Duodenal mucosa (tissue), 2 donors: ENCODE measurements at regions not wholly inside any gene's neighbourhood (a gene's known extent, or its start where the extent isn't known, plus 50 kb on each side); places are given as distances from the start of the nearest gene placed in this dataset.

Source experiments
- H3K27ac ChIP-seq: one replicate; pipeline ENCODE4 v1.7.0; 2013; ENCODE audit warnings: low read depth, low read length
- H3K27me3 ChIP-seq, 2 donors: one replicate each; pipeline ENCODE4 v1.7.0; 2013; ENCODE audit warnings: low read length in 2 of 2, control low read depth in 1 of 2; ENCODE audit not compliant: insufficient read depth in 2 of 2, control insufficient read depth in 1 of 2
- H3K36me3 ChIP-seq, 2 donors: one replicate each; pipeline ENCODE4 v1.7.0; 2013; ENCODE audit warnings: low read length in 2 of 2, control low read depth in 1 of 2; ENCODE audit not compliant: insufficient read depth in 2 of 2, control insufficient read depth in 1 of 2
- H3K4me1 ChIP-seq, 2 donors: one replicate each; pipeline ENCODE4 v1.7.0; 2013; ENCODE audit warnings: low read length in 2 of 2, control low read depth in 1 of 2; ENCODE audit not compliant: insufficient read depth in 2 of 2, control insufficient read depth in 1 of 2
- H3K4me3 ChIP-seq, 2 donors: one replicate each; pipeline ENCODE4 v1.7.0; 2013; ENCODE audit warnings: low read length in 2 of 2, low read depth in 1 of 2
- H3K9ac ChIP-seq, 2 donors: one replicate each; pipeline ENCODE4 v1.7.0; 2013; ENCODE audit warnings: low read length in 2 of 2, low read depth in 1 of 2
- H3K9me3 ChIP-seq, 2 donors: one replicate each; pipeline ENCODE4 v1.7.0; 2013; ENCODE audit warnings: low read length in 2 of 2, control low read depth in 1 of 2; ENCODE audit not compliant: control insufficient read depth in 1 of 2

- H3K4me1 ChIP-seq: no peaks in the 10 kb centered on the region
- no peaks in the 10 kb centered on the region for H3K36me3 ChIP-seq
- no peaks in the 10 kb centered on the region for H3K27me3 ChIP-seq
- H3K4me3 ChIP-seq: no peak overlapping the region
- H3K9me3 ChIP-seq: no peaks in the 10 kb centered on the region
- H3K9ac ChIP-seq: no peak overlapping the region
- H3K27ac ChIP-seq: no peak overlapping the region
Measured at GRCh38 chr3:87900061-87900460, 158.7 kb downstream of the CGGBP1 start.

GRCh38 chr3:87898971-87899370, 159.8 kb downstream of the CGGBP1 start:
- no peaks in the 10 kb centered on the region for H3K4me1 ChIP-seq
- H3K36me3 ChIP-seq: no peaks in the 10 kb centered on the region
- H3K9ac ChIP-seq: no peak overlapping the region
- H3K27me3 ChIP-seq: no peaks in the 10 kb centered on the region
- H3K9me3 ChIP-seq: no peaks in the 10 kb centered on the region
- no peak overlapping the region for H3K4me3 ChIP-seq
- no peak overlapping the region for H3K27ac ChIP-seq

- Histone ChIP-seq H3K9ac (no peak overlapping the region), H3K4me3 (no peak overlapping the region), H3K27ac (no peak overlapping the region), H3K36me3 (no peaks in the 10 kb centered on the region), H3K9me3 (no peaks in the 10 kb centered on the region), H3K27me3 (no peaks in the 10 kb centered on the region), H3K4me1 (no peaks in the 10 kb centered on the region)
Measured at GRCh38 chr3:87895983-87896382, 162.8 kb downstream of the CGGBP1 start.

DNA sequence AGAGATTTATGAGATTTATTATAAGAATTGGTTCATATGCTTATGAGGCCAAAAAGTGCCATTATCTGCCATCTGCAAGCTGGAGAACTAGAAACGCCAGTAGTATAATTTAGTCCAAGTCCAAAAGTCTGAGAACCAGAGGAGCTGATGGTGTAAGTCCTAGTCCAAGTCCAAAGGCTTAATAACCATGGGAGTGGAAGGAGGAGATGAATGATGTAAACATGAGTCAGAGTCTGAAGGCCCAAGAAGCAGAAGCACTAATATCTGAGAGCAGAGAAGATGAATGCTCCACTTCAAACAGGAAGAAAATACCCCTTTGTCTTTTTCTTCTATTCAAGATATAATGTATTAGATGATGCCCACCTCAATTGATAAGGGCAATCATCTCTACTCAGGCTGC, 185.7 kb downstream of the CGGBP1 start:
- Histone ChIP-seq H3K27me3 (no peaks in the 10 kb centered on the region), H3K9ac (no peak overlapping the region), H3K4me3 (no peak overlapping the region), H3K9me3 (peaks cover 0 to 4% of the 10 kb centered on the region in 2 donors), H3K27ac (no peak overlapping the region), H3K36me3 (no peaks in the 10 kb centered on the region), H3K4me1 (no peaks in the 10 kb centered on the region)

GRCh38 chr3:87867001-87867400, 191.8 kb downstream of the CGGBP1 start:
- H3K9ac ChIP-seq: no peak overlapping the region
- no peaks in the 10 kb centered on the region for H3K27me3 ChIP-seq
- H3K27ac ChIP-seq: no peak overlapping the region
- H3K9me3 ChIP-seq: peaks cover 0 to 3% of the 10 kb centered on the region in 2 donors
- H3K36me3 ChIP-seq: no peaks in the 10 kb centered on the region
- H3K4me3 ChIP-seq: no peak overlapping the region
- no peaks in the 10 kb centered on the region for H3K4me1 ChIP-seq

- no peak overlapping the region for H3K27ac ChIP-seq
- H3K27me3 ChIP-seq: no peaks in the 10 kb centered on the region
- H3K36me3 ChIP-seq: no peaks in the 10 kb centered on the region
- peaks cover 0 to 3% of the 10 kb centered on the region in 2 donors for H3K9me3 ChIP-seq
- no peak overlapping the region for H3K4me3 ChIP-seq
- no peak overlapping the region for H3K9ac ChIP-seq
- no peaks in the 10 kb centered on the region for H3K4me1 ChIP-seq
Measured at GRCh38 chr3:87856126-87856525, 202.7 kb downstream of the CGGBP1 start.

GRCh38 chr3:87855616-87856015, 203.2 kb downstream of the CGGBP1 start:
- Histone ChIP-seq H3K9ac (no peak overlapping the region), H3K36me3 (no peaks in the 10 kb centered on the region)

DNA sequence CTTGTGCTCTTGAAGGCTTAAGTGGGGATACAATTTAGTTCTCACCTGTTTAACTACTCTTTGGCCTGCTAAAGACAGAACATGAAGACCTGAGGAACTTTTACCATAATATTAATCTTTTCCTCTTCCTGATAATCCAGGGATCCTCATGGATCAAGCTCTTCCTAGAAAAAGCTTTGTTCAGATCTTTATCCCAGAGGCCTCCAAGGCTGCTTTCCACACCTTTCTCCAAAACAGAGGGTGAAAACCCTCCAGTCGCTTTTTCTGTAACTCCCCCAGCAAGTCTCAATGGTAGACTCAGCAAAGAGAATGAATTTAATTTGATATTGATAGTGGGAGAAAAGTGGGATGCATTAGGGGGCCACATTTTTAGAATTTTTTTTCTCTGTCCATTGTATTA, 203.6 kb downstream of the CGGBP1 start:
- Histone ChIP-seq H3K9me3 (peaks cover 0 to 3% of the 10 kb centered on the region in 2 donors), H3K27ac (no peak overlapping the region), H3K4me3 (no peak overlapping the region), H3K36me3 (no peaks in the 10 kb centered on the region), H3K9ac (no peak overlapping the region), H3K27me3 (no peaks in the 10 kb centered on the region), H3K4me1 (no peaks in the 10 kb centered on the region)

More at GRCh38 chr3:87855616-87856015, 203.2 kb downstream of the CGGBP1 start:
- H3K9me3 ChIP-seq: peaks cover 0 to 3% of the 10 kb centered on the region in 2 donors
- no peaks in the 10 kb centered on the region for H3K27me3 ChIP-seq
- no peak overlapping the region for H3K27ac ChIP-seq
- no peaks in the 10 kb centered on the region for H3K4me1 ChIP-seq
- H3K4me3 ChIP-seq: no peak overlapping the region

GRCh38 chr3:87848003-87848402, 210.8 kb downstream of the CGGBP1 start:
- Histone ChIP-seq H3K9ac (no peak overlapping the region), H3K9me3 (peaks cover 0 to 3% of the 10 kb centered on the region in 2 donors), H3K27me3 (no peaks in the 10 kb centered on the region), H3K27ac (no peak overlapping the region), H3K36me3 (no peaks in the 10 kb centered on the region), H3K4me1 (no peaks in the 10 kb centered on the region), H3K4me3 (no peak overlapping the region)

GRCh38 chr3:87837076-87837475, 221.7 kb downstream of the CGGBP1 start:
- no peak overlapping the region for H3K9ac ChIP-seq

DNA sequence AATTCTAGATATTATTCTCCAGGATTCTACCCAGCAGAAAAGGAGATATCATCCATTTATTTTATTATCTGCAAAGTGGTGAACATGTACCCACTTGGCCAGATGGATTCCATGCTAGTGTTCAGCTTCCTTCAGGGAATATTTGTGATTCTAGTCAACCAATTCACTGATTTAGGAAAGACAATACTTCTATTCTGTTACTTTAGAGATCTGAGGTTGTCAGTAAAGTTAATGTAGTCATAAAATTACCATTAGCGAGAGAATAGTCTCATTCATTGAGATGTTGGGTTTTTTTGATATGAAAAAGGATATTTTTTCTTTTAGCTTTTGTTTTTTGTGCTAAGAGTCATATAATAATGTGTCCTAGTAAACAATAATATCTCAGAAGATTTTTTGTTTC, 222.8 kb downstream of the CGGBP1 start:
- no peaks in the 10 kb centered on the region for H3K9me3 ChIP-seq
- no peak overlapping the region for H3K27ac ChIP-seq
- no peaks in the 10 kb centered on the region for H3K4me1 ChIP-seq
- H3K9ac ChIP-seq: no peak overlapping the region
- H3K27me3 ChIP-seq: no peaks in the 10 kb centered on the region
- no peaks in the 10 kb centered on the region for H3K36me3 ChIP-seq
- no peak overlapping the region for H3K4me3 ChIP-seq

More at GRCh38 chr3:87837076-87837475, 221.7 kb downstream of the CGGBP1 start:
- no peak overlapping the region for H3K4me3 ChIP-seq
- no peaks in the 10 kb centered on the region for H3K9me3 ChIP-seq
- H3K27me3 ChIP-seq: no peaks in the 10 kb centered on the region
- H3K36me3 ChIP-seq: no peaks in the 10 kb centered on the region
- no peaks in the 10 kb centered on the region for H3K4me1 ChIP-seq
- H3K27ac ChIP-seq: no peak overlapping the region
